Thymus (tissue), 11 donors: ENCODE measurements at regions not wholly inside any gene's neighbourhood (a gene's known extent, or its start where the extent isn't known, plus 50 kb on each side); places are given as distances from the start of the nearest gene placed in this dataset.

ENCODE experiments used
- DNase-seq, 9 donors: peaks; one replicate each; pipeline ENCODE4 v3.0.0-alpha.2; 2013; ENCODE audit warnings: low spot score in 9 of 9, low read depth in 6 of 9, missing footprints in 1 of 9
- H3K27ac ChIP-seq, 2 donors: one replicate each; pipeline ENCODE4 v1.5.1; 2013; ENCODE audit warnings: control low read depth in 1 of 2, low read depth in 1 of 2, low read length in 1 of 2, mild to moderate bottlenecking in 1 of 2, moderate library complexity in 1 of 2
- H3K27me3 ChIP-seq, 2 donors: one replicate each; pipeline ENCODE4 v1.5.1; 2013; ENCODE audit warnings: low read length in 1 of 2; ENCODE audit not compliant: control insufficient read depth in 2 of 2, insufficient read depth in 1 of 2
- H3K36me3 ChIP-seq, 2 donors: one replicate each; pipeline ENCODE4 v1.5.1; 2013; ENCODE audit warnings: low read length in 1 of 2, mild to moderate bottlenecking in 1 of 2, moderate library complexity in 1 of 2; ENCODE audit not compliant: control insufficient read depth in 2 of 2, insufficient read depth in 2 of 2
- H3K4me1 ChIP-seq, 2 donors: one replicate each; pipeline ENCODE4 v1.5.1; 2013; ENCODE audit warnings: low read length in 2 of 2; ENCODE audit not compliant: control insufficient read depth in 2 of 2, insufficient read depth in 2 of 2
- H3K4me3 ChIP-seq, 2 donors: one replicate each; pipeline ENCODE4 v1.5.1; 2013; ENCODE audit warnings: low read length in 2 of 2, control low read depth in 1 of 2, mild to moderate bottlenecking in 1 of 2
- H3K9me3 ChIP-seq, 2 donors: one replicate each; pipeline ENCODE4 v1.5.1; 2013; ENCODE audit warnings: low read length in 1 of 2, mild to moderate bottlenecking in 1 of 2; ENCODE audit not compliant: control insufficient read depth in 2 of 2, insufficient read depth in 1 of 2
- WGBS: extraction: QIAGEN DNeasy Blood & Tissue Kit; methylation state at CpG from one replicate; pipeline ENCODE4 v1.1.7; 2013; 5-methylcytosine and 5-hydroxymethylcytosine counted together
- donor health status: healthy.

GRCh38 chr6:27132532-27133280 lies 114.8 kb upstream of the PRSS16 start:
- no peaks in the 10 kb centered on the region for H3K27me3 ChIP-seq
- peak overlapping the region; percentile 99 for H3K27ac ChIP-seq
- DNase-seq: peak; percentile 99 to 100 (median 99)
- peaks cover 4 to 33% of the 10 kb centered on the region in 2 donors for H3K4me1 ChIP-seq
- under 1% methylated on average over 53 of the region's 53 CpGs for WGBS
- H3K9me3 ChIP-seq: peaks cover 0 to 5% of the 10 kb centered on the region in 2 donors
- H3K36me3 ChIP-seq: no peaks in the 10 kb centered on the region
- H3K4me3 ChIP-seq: peak overlapping the region; percentile 70 to 76

GRCh38 chr6:27133281-27134227 lies 113.9 kb upstream of the PRSS16 start:
- Histone ChIP-seq H3K27me3 (no peaks in the 10 kb centered on the region), H3K4me3 (peak overlapping the region; percentile 70 to 76), H3K4me1 (peaks cover 4 to 32% of the 10 kb centered on the region in 2 donors), H3K36me3 (no peaks in the 10 kb centered on the region), H3K27ac (peak overlapping the region; percentile 97 to 99), H3K9me3 (peaks cover 0 to 5% of the 10 kb centered on the region in 2 donors)
- under 1% methylated on average over 43 of the region's 43 CpGs for WGBS
- peak in 3 of 9 donors; percentile 82 to 86 (median 85) for DNase-seq

DNA sequence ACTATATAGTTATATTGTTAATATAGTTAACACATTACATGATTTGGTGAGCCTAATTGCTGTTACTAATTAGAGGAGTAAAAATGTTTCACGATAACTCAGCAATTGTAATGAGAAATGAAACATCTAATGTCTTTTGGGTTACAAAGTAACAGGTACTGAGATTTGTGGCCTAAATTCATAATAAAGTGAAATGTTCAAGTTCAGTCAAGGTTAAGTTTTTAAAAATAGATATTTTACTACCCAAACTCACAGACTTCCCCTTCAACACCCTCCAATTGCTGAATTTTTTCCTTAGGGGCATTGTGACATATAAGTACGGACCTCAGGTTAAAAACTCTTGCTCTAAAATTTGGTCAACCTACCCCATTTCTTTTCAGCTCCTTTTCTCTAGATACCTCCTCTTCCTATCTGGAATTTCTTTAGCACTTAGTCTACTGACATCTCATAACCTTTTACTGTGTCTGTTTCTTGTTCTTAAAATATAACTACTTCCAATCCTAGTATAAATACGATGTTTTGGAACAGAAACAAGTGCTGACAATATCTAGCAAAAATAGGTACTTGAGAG lies 112.3 kb upstream of the PRSS16 start:
- Histone ChIP-seq H3K4me1 (peaks cover 8 to 33% of the 10 kb centered on the region in 2 donors), H3K9me3 (peaks cover 0 to 8% of the 10 kb centered on the region in 2 donors), H3K27me3 (no peaks in the 10 kb centered on the region), H3K27ac (peak overlapping the region in 1 of 2 donors; percentile 39), H3K4me3 (no peak overlapping the region), H3K36me3 (no peaks in the 10 kb centered on the region)
- no peak for DNase-seq
- 98% methylated on average over 3 of the region's 3 CpGs for WGBS

GRCh38 chr6:27136077-27136644 lies 111.3 kb upstream of the PRSS16 start:
- peaks cover 8 to 34% of the 10 kb centered on the region in 2 donors for H3K4me1 ChIP-seq

GRCh38 chr6:27136978-27137814 lies 110.3 kb upstream of the PRSS16 start:
- no peak for DNase-seq
- 97% methylated on average over 5 of the region's 5 CpGs for WGBS
- Histone ChIP-seq H3K4me1 (peaks cover 13 to 35% of the 10 kb centered on the region in 2 donors), H3K9me3 (peaks cover 0 to 8% of the 10 kb centered on the region in 2 donors), H3K27me3 (no peaks in the 10 kb centered on the region), H3K36me3 (peaks cover 0 to 3% of the 10 kb centered on the region in 2 donors), H3K27ac (no peak overlapping the region), H3K4me3 (no peak overlapping the region)

More at GRCh38 chr6:27136077-27136644, 111.3 kb upstream of the PRSS16 start:
- Histone ChIP-seq H3K27me3 (no peaks in the 10 kb centered on the region), H3K9me3 (peaks cover 0 to 8% of the 10 kb centered on the region in 2 donors), H3K4me3 (no peak overlapping the region), H3K36me3 (no peaks in the 10 kb centered on the region), H3K27ac (no peak overlapping the region)
- no peak for DNase-seq
- 99% methylated on average over 6 of the region's 6 CpGs for WGBS

DNA sequence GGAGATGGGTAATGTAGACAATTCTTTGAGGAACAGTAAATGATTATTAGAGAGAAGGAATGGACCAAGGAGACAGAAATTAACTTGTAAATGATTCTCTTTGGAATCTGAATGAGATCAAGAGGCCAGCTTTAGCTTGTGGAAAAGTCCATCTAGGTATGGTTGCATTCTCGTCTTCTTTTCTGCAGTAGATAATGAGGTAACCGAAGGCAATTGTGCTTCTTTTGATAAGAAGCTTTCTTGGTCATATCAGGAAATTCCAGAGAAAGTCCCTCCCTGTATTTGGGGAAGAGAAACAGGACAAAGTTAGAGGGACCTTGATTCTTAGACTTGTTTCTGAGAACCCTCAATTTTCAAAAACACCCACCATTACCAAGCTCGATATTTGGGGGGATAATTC lies 109.1 kb upstream of the PRSS16 start:
- H3K4me1 ChIP-seq: peaks cover 13 to 39% of the 10 kb centered on the region in 2 donors
- H3K27me3 ChIP-seq: no peaks in the 10 kb centered on the region
- DNase-seq: no peak
- H3K9me3 ChIP-seq: peaks cover 0 to 8% of the 10 kb centered on the region in 2 donors
- WGBS: 93% methylated on average over 3 of the region's 3 CpGs
- peaks cover 0 to 4% of the 10 kb centered on the region in 2 donors for H3K36me3 ChIP-seq
- peak overlapping the region in 1 of 2 donors; percentile 92 for H3K27ac ChIP-seq
- H3K4me3 ChIP-seq: no peak overlapping the region

DNA sequence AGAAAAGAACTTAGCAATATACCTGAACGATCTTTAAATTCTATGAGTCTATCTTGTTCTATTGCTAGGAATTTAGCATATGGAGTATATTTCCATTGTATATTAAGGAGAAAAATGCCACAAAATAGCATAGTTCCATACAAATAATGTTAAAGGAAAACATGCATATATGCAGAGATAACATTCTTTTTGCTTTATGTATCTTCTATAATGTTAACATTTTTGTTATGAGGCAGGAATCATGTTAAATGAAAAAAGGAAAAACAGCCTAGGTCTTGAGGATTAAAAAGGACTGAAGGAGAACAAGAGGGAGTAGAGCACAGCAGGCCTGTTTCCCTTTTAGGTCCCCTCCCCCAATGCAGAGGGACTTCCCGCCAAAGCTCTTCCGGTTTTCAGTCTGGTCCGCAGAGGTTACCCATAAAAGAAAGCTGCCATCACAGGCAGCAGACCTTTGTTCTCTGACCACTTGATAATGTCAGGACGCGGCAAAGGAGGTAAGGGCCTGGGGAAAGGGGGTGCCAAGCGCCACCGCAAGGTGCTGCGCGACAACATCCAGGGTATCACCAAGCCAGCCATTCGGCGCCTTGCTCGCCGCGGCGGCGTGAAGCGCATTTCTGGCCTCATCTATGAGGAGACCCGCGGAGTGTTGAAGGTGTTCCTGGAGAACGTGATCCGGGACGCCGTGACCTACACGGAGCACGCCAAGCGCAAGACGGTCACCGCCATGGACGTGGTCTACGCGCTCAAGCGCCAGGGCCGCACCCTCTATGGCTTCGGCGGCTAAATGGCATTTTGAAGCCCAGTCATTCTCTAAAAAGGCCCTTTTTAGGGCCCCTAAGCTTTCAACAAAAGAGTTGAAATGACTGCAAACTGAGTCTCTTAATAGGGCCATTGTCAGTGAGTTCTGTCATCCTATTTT lies 108.4 kb upstream of the PRSS16 start:
- H3K36me3 ChIP-seq: peaks cover 0 to 7% of the 10 kb centered on the region in 2 donors
- 1% methylated on average over 36 of the region's 36 CpGs for WGBS
- peak overlapping the region; percentile 43 to 72 for H3K4me3 ChIP-seq
- H3K4me1 ChIP-seq: peaks cover 9 to 38% of the 10 kb centered on the region in 2 donors
- H3K9me3 ChIP-seq: peaks cover 0 to 8% of the 10 kb centered on the region in 2 donors
- H3K27me3 ChIP-seq: no peaks in the 10 kb centered on the region
- peak overlapping the region; percentile 67 to 92 for H3K27ac ChIP-seq
- DNase-seq: peak in 6 of 9 donors; percentile 79 to 93 (median 84)
